Fibroblast of the conjunctiva (primary cell): ENCODE measurements at regions not wholly inside any gene's neighbourhood (a gene's known extent, or its start where the extent isn't known, plus 50 kb on each side); places are given as distances from the start of the nearest gene placed in this dataset.
A peak's percentile ranks its signal among the peaks of the same experiment; 100 is the strongest.

ENCODE experiments used
- DNase-seq: peaks from one replicate; pipeline ENCODE4 v3.0.0-alpha.2; 2010; ENCODE audit warnings: low read depth

GRCh38 chr18:44502790-44503189, 177.9 kb upstream of the SETBP1 start:
- DNase-seq = no peak

DNA sequence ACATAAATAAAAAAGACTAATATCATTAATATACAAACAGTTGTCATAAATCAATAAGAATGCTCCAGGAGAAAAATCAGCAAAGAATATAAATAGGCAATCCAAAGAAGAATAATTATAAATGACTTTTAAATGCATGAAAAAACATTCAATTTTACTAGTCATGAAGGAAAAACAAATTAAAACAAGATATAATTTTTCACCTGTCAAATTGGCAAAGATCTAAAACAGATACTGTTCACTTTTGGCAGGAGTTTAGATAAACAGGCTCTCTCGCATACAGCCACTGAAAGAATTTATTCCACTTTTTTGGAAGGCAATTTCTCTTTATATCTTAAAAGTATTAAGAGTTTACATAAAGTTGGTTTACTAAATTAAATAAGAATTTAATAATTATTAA, 176.8 kb upstream of the SETBP1 start:
- no peak for DNase-seq

GRCh38 chr18:44507729-44508325, 172.9 kb upstream of the SETBP1 start:
- no peak for DNase-seq

DNA sequence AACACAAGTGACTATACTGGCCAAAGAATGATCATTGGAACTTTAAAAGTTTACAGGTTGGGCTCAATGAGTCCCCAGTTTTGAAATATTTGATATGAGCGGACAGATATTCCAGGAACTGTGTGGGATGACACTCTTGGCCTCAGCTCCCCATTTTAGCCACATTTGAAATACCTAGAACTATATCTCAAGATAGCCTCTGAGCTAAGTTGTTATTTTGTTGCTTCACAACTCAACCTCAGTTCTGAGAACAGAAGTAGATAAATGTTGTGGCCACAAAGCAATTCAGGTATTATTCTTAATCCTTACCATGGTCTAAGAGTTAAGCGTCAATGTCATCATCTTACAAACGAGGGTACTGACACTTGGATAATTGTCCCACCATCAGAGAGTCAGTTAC, 172.2 kb upstream of the SETBP1 start:
- no peak for DNase-seq

GRCh38 chr18:44509048-44509447, 171.6 kb upstream of the SETBP1 start:
- DNase-seq = no peak

GRCh38 chr18:44510390-44510789, 170.3 kb upstream of the SETBP1 start:
- DNase-seq = no peak

- no peak for DNase-seq
Measured at GRCh38 chr18:44513233-44513632, 167.5 kb upstream of the SETBP1 start.

DNA sequence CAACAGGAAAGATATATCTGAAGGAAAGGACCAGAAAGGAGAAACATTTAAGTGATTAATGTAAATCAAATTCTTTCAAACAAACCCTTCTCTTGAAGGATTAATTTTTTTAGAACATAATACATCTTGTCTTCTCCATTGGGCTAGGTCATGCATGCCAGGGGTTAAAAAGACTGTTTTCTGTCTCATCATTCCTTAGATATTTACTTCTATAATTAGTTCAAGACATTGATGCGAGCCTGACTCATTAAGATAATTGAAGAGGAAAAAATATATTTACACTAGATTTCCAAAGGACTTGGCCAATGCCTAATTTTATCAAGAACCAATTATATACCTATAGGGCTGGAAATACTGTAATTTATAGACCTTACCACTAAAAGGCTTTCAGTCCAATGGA, 166.6 kb upstream of the SETBP1 start:
- no peak for DNase-seq

- DNase-seq = no peak
Measured at GRCh38 chr18:44514766-44515165, 165.9 kb upstream of the SETBP1 start.

DNA sequence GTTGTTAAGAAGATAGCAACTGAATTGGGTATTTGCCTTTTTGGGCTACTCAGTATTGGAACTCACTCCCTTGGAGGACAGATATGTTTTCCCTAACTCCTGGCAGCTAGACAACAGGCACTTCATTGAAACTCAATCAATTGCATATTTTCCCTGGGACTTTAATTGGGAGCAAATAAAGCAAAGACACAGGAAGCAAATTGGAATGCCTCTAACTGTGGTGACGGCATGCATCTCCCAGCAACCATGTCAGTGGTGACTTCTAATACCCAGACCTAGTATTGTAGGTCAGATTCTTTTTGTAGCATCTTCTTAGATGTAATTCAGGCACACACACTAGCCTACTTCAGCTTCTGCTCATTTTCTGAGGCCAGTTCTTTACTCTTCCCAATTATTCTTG, 164.2 kb upstream of the SETBP1 start:
- DNase-seq = no peak

- no peak for DNase-seq
Measured at GRCh38 chr18:44517136-44517535, 163.6 kb upstream of the SETBP1 start.

DNA sequence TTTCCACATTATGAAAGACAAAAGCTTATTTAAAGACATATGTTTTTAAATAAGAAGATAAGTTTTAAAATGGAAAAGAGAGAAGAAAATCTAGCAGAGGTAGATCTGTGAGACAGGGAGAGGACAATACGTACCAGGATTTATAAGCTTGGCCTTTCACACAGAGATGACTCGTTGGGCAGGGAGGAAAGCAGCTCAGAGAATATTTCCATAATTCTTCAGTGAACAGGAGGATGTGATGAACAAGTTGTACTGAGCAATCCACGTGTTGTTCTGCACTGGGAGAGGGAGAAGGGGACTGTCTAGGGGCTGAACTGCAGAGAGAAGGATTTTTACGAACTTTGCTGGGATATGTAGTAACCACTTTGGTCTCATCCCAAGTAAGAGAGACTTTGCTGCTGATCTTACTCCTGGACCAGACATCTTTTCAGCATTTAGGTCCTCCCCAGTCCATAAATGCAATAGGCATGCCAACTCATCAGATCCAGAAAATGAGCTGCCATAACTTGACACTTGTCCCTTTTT, 162.5 kb upstream of the SETBP1 start:
- DNase-seq = no peak

- no peak for DNase-seq
Measured at GRCh38 chr18:44518666-44519065, 162.0 kb upstream of the SETBP1 start.

DNA sequence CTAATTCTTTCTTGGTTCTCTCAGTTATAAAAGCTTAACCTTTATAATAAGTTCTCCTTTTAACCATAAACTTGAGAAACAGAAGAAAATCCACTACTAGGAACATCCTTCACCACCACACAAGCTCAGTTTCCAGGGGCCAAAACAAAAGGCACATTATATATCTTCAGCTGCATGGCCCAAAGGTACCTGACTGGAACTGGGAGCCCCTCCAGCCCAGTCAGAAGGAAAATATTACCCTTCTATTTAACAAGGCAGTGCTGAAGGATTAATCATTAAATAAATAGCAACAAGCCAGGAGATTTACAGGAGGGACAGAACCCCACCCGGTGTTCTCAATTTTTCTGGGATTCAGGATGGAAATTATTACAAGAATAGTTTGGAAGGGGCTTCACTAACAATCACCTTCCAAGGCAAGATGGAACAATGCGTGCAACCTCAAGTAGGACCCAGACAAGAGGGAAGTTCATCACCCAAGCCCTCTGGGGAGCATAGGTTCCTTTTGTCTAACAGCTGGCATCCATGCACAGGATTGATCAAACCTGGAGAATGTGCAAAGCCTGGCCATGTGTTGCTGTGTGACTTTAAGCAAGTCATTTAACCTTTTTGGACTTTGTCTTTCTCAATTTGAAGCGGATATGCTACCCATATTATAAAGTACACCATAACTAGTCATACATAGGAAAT, 159.6 kb upstream of the SETBP1 start:
- no peak for DNase-seq

- DNase-seq = no peak
Measured at GRCh38 chr18:44521668-44522022, 159.0 kb upstream of the SETBP1 start.

GRCh38 chr18:44526705-44527415, 153.8 kb upstream of the SETBP1 start:
- DNase-seq = no peak

- DNase-seq = no peak
Measured at GRCh38 chr18:44533071-44533470, 147.6 kb upstream of the SETBP1 start.

- peak; percentile 69 for DNase-seq
Measured at GRCh38 chr18:44536046-44536445, 144.6 kb upstream of the SETBP1 start.

DNA sequence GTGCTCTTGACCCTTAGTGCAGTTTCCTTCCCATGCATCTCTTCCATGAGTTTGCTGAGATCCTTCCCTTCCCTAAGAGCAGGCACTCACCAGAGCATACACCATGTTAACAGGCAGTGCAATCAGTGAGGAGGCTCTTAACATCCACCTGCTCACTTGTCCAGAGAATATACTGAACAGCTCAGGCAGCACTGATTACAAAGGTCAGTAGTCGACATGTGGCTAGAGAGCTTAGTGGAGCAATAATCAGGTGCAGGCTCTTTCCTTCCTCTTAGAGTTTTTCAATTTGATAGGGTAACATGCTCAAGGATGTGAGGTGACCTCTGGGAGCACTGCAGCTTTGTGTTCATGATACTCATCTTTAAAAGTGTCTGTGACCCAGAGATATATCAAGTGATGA, 144.1 kb upstream of the SETBP1 start:
- DNase-seq = no peak

GRCh38 chr18:44537526-44537925, 143.2 kb upstream of the SETBP1 start:
- DNase-seq = peak; percentile 85

DNA sequence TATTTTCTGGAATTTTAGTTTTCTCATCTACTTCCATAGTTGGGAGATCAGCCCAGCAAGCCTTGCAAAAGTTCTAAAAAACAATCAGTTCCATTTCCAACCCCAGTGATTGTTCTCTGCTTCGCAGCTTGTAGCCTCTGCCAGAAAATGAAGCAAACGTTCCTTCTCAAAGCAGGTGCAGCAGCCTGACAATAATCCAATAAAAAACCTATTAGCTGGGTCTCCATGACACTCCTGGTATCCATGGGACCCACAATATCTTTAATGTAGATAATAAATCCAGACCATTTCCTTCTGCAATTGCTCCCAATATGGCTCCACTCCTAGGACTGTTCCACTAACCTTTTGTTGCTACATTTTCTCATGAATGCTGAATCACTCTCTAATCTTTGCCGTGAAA, 140.8 kb upstream of the SETBP1 start:
- no peak for DNase-seq

DNA sequence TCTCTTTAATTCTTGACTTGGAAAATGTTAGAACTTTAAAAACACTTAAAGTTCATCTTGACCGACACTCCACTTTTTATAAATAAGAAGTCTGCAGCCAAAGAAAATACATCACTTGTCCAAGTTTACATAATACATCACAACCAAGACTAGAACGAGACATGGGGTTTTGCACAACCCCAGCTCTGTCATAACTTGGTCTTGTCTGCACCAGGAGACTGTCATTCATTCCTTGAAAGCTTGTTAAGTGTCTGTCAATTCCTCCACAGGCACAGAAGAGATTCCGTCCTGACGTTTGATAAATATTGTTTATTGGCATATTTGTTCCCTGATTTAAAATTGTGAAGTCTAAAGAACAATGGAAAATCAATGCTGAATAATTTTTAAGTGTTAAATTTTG, 139.5 kb upstream of the SETBP1 start:
- no peak for DNase-seq

GRCh38 chr18:44541781-44542180, 138.9 kb upstream of the SETBP1 start:
- DNase-seq = no peak
